ENCODE measurements at regions not wholly inside any gene's neighbourhood (a gene's known extent, or its start where the extent isn't known, plus 50 kb on each side); places are given as distances from the start of the nearest gene placed in this dataset.

DNA sequence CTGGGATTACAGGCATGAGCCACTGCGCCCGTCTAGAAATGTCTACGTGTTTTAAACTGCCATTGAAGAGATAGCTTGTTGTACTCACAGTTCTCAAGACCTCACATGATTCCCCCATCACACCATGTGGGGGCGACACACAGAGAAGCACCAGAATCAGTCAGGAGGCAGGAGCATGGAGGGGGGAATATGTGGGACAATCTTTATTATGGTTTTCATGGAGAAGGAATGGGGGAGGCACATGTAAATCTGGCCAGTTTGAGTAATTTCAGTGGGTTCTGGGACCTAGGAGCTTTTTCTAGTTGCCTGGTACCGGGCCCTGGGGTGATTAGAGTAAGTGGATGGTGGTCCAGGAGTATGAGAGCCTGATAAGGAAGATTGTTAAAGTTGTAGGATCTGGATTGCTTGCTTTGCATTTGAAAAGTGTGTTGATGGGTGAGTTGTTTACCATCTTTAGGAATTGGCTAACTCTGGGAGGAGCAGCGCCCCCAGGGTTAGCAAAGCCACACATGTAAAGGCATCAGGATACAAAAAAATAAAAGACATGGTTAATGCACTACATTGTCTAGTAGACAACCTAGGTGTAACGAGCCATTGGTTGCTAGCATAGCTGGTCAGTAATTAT, 85.4 kb upstream of the SLC13A1 start:
- H3K4me3 ChIP-seq = no peak overlapping the region
- H3K27me3 ChIP-seq = no peaks in the 10 kb centered on the region
- no peaks in the 10 kb centered on the region for H3K9me3 ChIP-seq (ENCODE audit: low read depth)
- 63% methylated on average over 7 of the region's 7 CpGs for WGBS (ENCODE audit: low lambda C conversion rate, missing lambda C conversion rate)
- H3K27ac ChIP-seq = no peak overlapping the region
- TF ChIP-seq EZH2 (IDR thresholded peaks at IDR 0.05; ENCODE audit: borderline replicate concordance) (no peak), EZH2phosphoT487 (IDR thresholded peaks at IDR 0.05; ENCODE audit: low read depth, severe bottlenecking, unreplicated experiment) (no peak)
- TF ChIP-seq, protein P1, sequence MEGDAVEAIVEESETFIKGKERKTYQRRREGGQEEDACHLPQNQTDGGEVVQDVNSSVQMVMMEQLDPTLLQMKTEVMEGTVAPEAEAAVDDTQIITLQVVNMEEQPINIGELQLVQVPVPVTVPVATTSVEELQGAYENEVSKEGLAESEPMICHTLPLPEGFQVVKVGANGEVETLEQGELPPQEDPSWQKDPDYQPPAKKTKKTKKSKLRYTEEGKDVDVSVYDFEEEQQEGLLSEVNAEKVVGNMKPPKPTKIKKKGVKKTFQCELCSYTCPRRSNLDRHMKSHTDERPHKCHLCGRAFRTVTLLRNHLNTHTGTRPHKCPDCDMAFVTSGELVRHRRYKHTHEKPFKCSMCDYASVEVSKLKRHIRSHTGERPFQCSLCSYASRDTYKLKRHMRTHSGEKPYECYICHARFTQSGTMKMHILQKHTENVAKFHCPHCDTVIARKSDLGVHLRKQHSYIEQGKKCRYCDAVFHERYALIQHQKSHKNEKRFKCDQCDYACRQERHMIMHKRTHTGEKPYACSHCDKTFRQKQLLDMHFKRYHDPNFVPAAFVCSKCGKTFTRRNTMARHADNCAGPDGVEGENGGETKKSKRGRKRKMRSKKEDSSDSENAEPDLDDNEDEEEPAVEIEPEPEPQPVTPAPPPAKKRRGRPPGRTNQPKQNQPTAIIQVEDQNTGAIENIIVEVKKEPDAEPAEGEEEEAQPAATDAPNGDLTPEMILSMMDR (IDR thresholded peaks at IDR 0.05; ENCODE audit: poor library complexity) = no peak
- H3K36me3 ChIP-seq (replicated peaks; ENCODE audit: insufficient read depth, low read depth) = no peaks in the 10 kb centered on the region
- no peaks in the 10 kb centered on the region for H3K9me2 ChIP-seq (replicated peaks; ENCODE audit: insufficient read depth)
- DNase-seq (ENCODE audit: low spot score) = no peak
- no peaks in the 10 kb centered on the region for H4K20me1 ChIP-seq (ENCODE audit: insufficient read depth, poor library complexity, severe bottlenecking)
- no peak overlapping the region for H3K4me2 ChIP-seq
- no peaks in the 10 kb centered on the region for H3K4me1 ChIP-seq (ENCODE audit: insufficient read depth)
- no peaks in the 10 kb centered on the region for H3K79me2 ChIP-seq
- H2AFZ ChIP-seq = no peak overlapping the region

DNA sequence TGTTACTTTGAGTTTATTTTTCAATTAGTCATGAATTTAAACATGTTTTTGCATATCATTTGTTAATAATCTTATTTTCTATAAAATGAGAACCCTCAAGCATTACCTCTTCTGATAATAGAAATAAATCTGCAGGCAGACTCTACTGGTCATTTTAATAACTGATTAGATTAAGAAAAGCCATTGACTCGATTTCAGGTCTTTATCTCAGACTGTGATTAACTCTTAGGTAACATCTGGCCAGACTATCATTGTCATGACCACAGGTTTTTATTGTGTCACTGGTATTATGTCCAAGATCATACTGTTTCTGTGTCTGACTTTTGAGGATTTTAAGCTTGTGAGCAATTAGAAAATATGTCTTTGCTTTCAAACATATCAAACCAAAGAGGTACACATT, 83.6 kb upstream of the SLC13A1 start:
- TF ChIP-seq, protein P1 (IDR thresholded peaks at IDR 0.05; ENCODE audit: poor library complexity) = no peak
- Histone ChIP-seq H3K9me2 (replicated peaks; ENCODE audit: insufficient read depth) (no peaks in the 10 kb centered on the region), H3K4me1 (ENCODE audit: insufficient read depth) (no peaks in the 10 kb centered on the region), H3K79me2 (no peaks in the 10 kb centered on the region), H3K36me3 (replicated peaks; ENCODE audit: insufficient read depth, low read depth) (no peaks in the 10 kb centered on the region), H3K9me3 (ENCODE audit: low read depth) (no peaks in the 10 kb centered on the region), H4K20me1 (ENCODE audit: insufficient read depth, poor library complexity, severe bottlenecking) (no peaks in the 10 kb centered on the region), H3K4me2 (no peak overlapping the region), H3K4me3 (no peak overlapping the region), H2AFZ (no peak overlapping the region), H3K27me3 (no peaks in the 10 kb centered on the region), H3K27ac (no peak overlapping the region)
- DNase-seq (ENCODE audit: low spot score) = no peak
- WGBS (ENCODE audit: low lambda C conversion rate, missing lambda C conversion rate) = 63% methylated on average over 1 of the region's 1 CpG

DNA sequence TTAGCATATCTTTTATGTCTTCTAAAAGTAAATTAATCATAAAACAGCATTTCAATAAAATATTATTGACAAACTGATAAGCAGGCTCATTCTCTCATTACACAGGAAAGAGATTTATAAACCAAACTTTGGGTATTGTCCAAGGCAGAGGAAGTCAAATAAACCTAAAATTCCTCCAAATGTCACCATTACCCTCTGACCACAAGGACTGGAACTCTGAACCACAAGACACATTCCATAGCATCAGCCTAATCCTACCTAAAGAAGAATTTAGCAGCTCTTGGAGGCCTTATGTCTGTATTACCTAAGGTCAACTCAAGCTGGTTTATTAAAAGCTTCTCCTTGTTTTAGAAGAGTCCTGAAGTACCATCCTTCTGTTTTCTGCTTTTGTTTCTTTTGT, 82.4 kb upstream of the SLC13A1 start:
- H3K36me3 ChIP-seq (replicated peaks; ENCODE audit: insufficient read depth, low read depth) = no peaks in the 10 kb centered on the region
- no peaks in the 10 kb centered on the region for H3K4me1 ChIP-seq (ENCODE audit: insufficient read depth)
- no peaks in the 10 kb centered on the region for H3K79me2 ChIP-seq
- DNase-seq (ENCODE audit: low spot score) = no peak
- no peak overlapping the region for H2AFZ ChIP-seq
- TF ChIP-seq, protein P1 (IDR thresholded peaks at IDR 0.05; ENCODE audit: poor library complexity) = no peak
- no peak for TF ChIP-seq EZH2 (IDR thresholded peaks at IDR 0.05; ENCODE audit: borderline replicate concordance)
- TF ChIP-seq EZH2phosphoT487 (IDR thresholded peaks at IDR 0.05; ENCODE audit: low read depth, severe bottlenecking, unreplicated experiment) = no peak
- no peaks in the 10 kb centered on the region for H4K20me1 ChIP-seq (ENCODE audit: insufficient read depth, poor library complexity, severe bottlenecking)
- no peaks in the 10 kb centered on the region for H3K27me3 ChIP-seq
- H3K9me3 ChIP-seq (ENCODE audit: low read depth) = no peaks in the 10 kb centered on the region
- no peaks in the 10 kb centered on the region for H3K9me2 ChIP-seq (replicated peaks; ENCODE audit: insufficient read depth)
- H3K4me3 ChIP-seq = no peak overlapping the region
- H3K4me2 ChIP-seq = no peak overlapping the region
- no peak overlapping the region for H3K27ac ChIP-seq

DNA sequence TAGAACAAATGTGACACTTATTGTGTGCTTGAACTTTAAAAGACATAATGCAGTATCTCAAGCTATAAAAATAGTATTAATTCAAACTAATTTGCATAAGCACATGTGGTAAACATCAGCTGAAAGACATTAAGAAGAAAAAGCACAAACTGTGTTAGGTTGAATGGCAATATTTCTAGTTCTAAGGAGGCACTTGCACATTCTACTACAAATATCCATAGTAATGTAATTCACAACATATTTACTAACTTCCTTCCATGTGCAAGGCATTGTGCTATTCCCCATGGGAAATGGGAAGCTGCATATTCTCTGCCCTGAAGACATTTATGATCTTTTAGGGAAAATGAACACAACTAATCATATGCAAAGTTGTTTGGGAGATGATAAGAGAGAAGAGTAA, 80.2 kb upstream of the SLC13A1 start:
- Histone ChIP-seq H3K36me3 (replicated peaks; ENCODE audit: insufficient read depth, low read depth) (no peaks in the 10 kb centered on the region), H3K9me2 (replicated peaks; ENCODE audit: insufficient read depth) (no peaks in the 10 kb centered on the region), H3K27me3 (no peaks in the 10 kb centered on the region), H3K27ac (no peak overlapping the region), H3K4me1 (ENCODE audit: insufficient read depth) (no peaks in the 10 kb centered on the region), H3K79me2 (no peaks in the 10 kb centered on the region), H3K9me3 (ENCODE audit: low read depth) (no peaks in the 10 kb centered on the region), H4K20me1 (ENCODE audit: insufficient read depth, poor library complexity, severe bottlenecking) (no peaks in the 10 kb centered on the region), H3K4me2 (no peak overlapping the region), H2AFZ (no peak overlapping the region), H3K4me3 (no peak overlapping the region)
- DNase-seq (ENCODE audit: low spot score) = no peak
- no peak for TF ChIP-seq EZH2 (IDR thresholded peaks at IDR 0.05; ENCODE audit: borderline replicate concordance)
- TF ChIP-seq, protein P1 (IDR thresholded peaks at IDR 0.05; ENCODE audit: poor library complexity) = no peak
- no peak for TF ChIP-seq EZH2phosphoT487 (IDR thresholded peaks at IDR 0.05; ENCODE audit: low read depth, severe bottlenecking, unreplicated experiment)
